Epithelial cell of proximal tubule (primary cell): ENCODE measurements at regions not wholly inside any gene's neighbourhood (a gene's known extent, or its start where the extent isn't known, plus 50 kb on each side); places are given as distances from the start of the nearest gene placed in this dataset.

Source experiments
- DNase-seq: peaks from one replicate; pipeline ENCODE4 v3.0.0-alpha.2; 2011; ENCODE audit warnings: low read depth
- H3K4me3 ChIP-seq: 2 replicates; pipeline ENCODE4 v1.5.1; 2011; ENCODE audit warnings: low read depth, mild to moderate bottlenecking, low read length
- TF ChIP-seq, protein P1 (sequence below): conservative IDR thresholded peaks from 2 replicates; pipeline ENCODE4 v1.5.1; 2012; ENCODE audit warnings: low read depth, mild to moderate bottlenecking, low read length

DNA sequence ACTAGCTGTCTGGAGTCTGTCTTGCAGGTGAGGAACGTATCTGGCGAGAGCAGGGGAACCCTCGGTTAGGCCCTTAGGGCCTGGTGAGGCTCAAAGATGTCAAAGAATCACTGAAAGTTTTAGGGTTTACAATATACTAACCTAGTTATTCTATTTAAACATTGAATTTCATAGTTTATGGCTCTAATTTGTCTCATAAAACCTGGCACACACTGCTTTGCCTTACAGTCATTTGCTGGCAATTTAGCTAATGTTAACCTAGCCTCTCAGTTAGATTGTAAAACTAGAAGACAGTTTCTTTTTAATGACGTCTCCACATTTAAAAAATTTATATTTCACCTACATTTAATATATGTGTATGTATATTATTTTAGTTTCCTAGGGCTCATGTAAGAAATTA, 89.6 kb upstream of the DOCK10 start:
- no peak for DNase-seq
- no peak overlapping the region for H3K4me3 ChIP-seq
- TF ChIP-seq, protein P1, sequence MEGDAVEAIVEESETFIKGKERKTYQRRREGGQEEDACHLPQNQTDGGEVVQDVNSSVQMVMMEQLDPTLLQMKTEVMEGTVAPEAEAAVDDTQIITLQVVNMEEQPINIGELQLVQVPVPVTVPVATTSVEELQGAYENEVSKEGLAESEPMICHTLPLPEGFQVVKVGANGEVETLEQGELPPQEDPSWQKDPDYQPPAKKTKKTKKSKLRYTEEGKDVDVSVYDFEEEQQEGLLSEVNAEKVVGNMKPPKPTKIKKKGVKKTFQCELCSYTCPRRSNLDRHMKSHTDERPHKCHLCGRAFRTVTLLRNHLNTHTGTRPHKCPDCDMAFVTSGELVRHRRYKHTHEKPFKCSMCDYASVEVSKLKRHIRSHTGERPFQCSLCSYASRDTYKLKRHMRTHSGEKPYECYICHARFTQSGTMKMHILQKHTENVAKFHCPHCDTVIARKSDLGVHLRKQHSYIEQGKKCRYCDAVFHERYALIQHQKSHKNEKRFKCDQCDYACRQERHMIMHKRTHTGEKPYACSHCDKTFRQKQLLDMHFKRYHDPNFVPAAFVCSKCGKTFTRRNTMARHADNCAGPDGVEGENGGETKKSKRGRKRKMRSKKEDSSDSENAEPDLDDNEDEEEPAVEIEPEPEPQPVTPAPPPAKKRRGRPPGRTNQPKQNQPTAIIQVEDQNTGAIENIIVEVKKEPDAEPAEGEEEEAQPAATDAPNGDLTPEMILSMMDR: no peak

DNA sequence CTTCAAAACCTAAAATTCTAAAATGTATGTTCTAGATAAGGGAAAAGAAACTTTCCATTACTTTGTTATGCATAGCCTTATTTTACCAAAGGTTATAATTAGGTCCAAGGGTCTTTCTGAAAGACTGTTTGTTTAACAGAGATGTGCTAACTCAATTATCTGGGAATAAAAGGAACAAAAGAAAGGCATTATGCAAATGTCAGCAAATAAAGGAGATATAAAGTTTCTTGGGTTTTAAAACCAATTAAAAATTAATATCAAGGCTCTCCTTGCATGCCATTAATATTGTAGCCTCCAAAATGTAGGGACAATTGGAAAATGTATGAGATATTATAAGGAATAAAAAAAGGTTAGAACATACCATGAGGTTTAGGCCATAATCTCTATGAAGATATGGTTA, 87.8 kb upstream of the DOCK10 start:
- DNase-seq: no peak
- TF ChIP-seq, protein P1: no peak

DNA sequence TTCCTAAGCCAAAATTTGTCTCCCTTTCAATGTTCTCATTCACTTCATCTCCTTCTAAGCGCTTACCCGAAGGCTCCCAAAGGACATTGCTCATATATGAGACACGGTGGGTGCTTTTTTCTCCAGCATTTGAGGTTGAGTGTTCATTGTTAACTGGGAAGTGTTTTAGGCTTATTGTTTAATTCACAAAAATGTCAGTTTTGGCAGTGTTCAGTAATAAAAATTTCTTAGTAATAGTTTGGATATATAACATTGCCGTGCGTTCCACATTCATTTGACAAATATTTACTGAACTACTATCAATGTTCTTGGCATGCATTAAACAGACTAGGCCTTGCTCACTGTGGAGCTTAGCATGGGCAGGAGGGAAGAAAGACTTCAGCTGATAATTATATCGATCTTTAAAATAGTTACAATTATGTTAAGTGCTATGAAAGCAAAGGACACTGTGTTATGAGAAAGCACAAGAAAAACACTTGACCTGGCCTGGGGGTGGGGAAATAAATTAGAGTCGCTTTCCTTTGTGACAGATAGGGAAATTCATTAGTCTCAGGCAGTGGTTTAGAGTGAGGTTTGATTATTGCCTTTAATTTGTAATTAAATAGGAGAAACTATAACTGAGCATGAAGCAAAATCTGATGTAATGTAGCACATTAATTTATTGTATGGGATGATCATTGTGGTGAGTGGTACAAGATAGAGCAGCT, 82.2 kb upstream of the DOCK10 start:
- TF ChIP-seq, protein P1: no peak
- no peak overlapping the region for H3K4me3 ChIP-seq
- DNase-seq: no peak

More for the DNA sequence above, 87.8 kb upstream of the DOCK10 start:
- H3K4me3 ChIP-seq: no peak overlapping the region

DNA sequence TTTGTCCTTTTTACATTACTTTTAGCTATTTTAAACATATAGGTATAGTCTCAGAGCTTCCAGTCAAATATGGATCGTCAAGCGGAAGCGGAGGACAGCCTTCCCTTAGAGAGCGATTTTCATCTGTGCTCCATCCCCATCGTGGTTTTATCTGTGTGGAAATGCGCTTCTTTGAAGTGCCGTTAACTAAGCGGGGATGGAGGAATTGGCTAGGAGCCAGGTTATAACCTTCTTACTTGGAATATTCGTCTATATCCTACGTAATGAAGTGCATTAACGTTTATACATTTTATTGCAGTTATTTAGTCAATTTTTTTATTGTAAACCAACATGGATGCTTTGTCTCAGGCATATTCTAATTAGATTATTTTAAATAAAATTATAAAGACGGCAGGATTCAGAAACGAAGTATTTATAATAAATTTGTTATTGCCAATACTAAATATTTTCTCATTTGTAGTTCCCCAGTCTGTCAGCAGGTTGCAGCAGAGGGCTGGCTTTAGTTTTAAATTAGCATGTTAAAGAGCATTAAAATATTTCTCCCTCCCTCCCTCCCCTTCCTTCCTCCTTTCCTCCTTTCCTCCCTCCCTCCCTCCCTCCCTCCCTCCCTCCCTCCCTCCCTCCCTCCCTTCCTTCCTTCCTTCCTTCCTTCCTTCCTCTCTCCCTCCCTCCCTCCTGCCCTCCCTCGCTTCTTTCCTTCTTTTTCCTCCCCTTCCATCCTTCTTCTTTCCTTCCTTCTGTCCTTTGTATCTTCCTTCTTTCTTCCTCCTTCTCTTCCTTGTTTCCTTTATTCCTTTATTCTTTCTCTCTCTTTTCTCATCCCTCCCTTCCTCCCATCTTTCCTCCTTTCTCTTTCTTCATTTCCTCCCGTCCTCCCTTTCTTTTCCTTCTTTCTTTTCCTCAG, 80.6 kb upstream of the DOCK10 start:
- no peak for DNase-seq
- H3K4me3 ChIP-seq: no peak overlapping the region
- TF ChIP-seq, protein P1: peak; percentile 54

DNA sequence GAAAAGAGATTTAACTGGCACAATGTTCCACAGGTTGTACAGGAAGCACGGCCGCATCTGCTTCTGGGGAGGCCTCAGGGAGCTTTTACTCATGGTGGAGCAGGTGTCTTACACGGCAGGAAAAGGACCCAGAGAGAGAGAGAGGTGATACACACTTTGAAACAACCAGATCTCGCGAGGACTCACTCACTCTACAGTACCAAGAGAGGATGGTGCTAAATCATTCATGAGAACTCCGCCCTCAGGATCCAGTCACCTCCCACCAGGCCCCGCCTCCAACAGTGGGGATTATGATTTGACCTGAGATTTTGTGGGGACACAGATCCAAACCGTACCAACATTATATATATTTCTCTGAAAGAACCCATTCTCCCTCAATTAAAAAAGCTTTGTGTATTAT, 79.7 kb upstream of the DOCK10 start:
- TF ChIP-seq, protein P1: no peak
- H3K4me3 ChIP-seq: no peak overlapping the region
- no peak for DNase-seq

DNA sequence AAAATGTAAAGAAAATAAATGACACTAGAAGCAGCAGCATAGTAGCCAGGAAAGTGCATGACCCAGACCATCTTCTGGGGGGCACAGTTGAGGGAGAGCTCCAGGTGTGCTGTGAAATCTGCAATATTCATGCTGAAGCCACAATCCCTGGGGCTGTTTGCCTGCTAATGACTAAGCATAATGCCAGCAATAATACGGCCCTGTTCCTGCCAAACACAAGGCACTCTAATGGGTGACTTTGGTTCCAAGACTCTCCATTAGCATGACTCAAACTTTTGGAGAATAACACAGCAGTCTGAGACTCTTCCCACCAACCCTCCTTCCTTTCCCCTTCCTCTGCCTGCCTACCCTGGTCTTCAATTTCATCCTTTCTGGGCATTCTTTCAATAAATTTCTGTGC, 77.9 kb upstream of the DOCK10 start:
- TF ChIP-seq, protein P1: no peak
- H3K4me3 ChIP-seq: no peak overlapping the region
- no peak for DNase-seq
